SJSA1 (cell line): ENCODE measurements at regions not wholly inside any gene's neighbourhood (a gene's known extent, or its start where the extent isn't known, plus 50 kb on each side); places are given as distances from the start of the nearest gene placed in this dataset.
"Not testable (repeated sequence)": the region's sequence is repeated elsewhere in the genome, so short reads cannot be mapped to it uniquely, and the experiment has no call there.

Experiments used
- DNase-seq, 2 experiments: peaks; one replicate each; pipeline ENCODE4 v3.0.0-alpha.2; 2015 to 2020; ENCODE audit warnings: low spot score in 2 of 2, low read depth in 1 of 2
- H3K27ac ChIP-seq: fragments of 250-450 bp; sonication (Bioruptor Pico); 2 replicates; pipeline ENCODE4 v1.5.1; 2020; ENCODE audit warnings: mild to moderate bottlenecking, moderate library complexity
- H3K27me3 ChIP-seq: fragments of 250-450 bp; sonication (Bioruptor Pico); replicated peaks from 2 replicates; pipeline ENCODE4 v1.5.1; 2020; ENCODE audit warnings: mild to moderate bottlenecking, moderate library complexity
- H3K36me3 ChIP-seq: fragments of 250-450 bp; sonication (Bioruptor Pico); 2 replicates; pipeline ENCODE4 v1.5.1; 2020; ENCODE audit warnings: mild to moderate bottlenecking
- H3K4me1 ChIP-seq: fragments of 250-450 bp; sonication (Bioruptor Pico); replicated peaks from 2 replicates; pipeline ENCODE4 v1.6.1; 2021; ENCODE audit warnings: mild to moderate bottlenecking
- H3K4me3 ChIP-seq: fragments of 250-450 bp; sonication (Bioruptor Pico); 2 replicates; pipeline ENCODE4 v1.5.1; 2020; ENCODE audit warnings: mild to moderate bottlenecking
- H3K9me3 ChIP-seq: fragments of 250-450 bp; sonication (Bioruptor Pico); replicated peaks from 2 replicates; pipeline ENCODE4 v1.5.1; 2020; ENCODE audit warnings: mild to moderate bottlenecking

DNA sequence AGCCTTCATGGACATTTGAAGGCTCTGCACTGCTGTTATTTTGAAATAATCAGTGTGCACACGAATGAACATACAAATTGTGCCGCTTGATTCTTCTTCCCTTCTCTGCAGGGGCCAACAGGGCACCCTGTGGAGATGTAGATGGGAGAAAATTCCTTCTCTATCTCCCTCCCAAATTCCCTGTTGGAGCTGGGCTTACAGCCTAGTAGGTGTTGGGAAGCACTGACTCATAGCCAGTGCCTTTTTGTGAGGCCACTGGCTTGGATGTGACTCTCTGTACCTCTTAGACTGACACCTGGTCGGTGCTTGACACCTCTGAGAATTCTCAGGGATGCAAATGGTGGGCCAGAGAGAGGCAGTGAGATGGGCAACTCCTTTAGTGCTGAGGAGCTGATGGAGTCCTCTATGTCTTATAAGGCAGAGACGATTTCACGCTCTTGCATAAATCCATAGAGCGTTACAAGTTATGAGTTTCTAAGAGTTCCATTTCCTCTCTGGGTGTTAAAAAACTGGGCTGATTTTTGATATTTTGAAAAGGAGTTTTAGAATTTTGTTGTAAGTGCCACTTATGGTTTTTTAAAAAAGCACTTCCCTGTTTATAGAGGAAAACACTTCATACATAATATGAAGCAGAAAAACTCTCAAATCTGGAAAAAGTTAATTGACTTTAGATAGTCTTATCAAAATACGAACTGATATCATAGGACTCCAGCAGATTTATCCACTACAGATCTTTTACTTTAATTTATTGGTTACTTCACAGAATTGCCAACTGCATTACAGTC, 89.8 kb upstream of the MAP3K7 start:
- Histone ChIP-seq H3K4me3 (no peak overlapping the region), H3K36me3 (no peaks in the 10 kb centered on the region), H3K27me3 (no peaks in the 10 kb centered on the region; the same call in 1 of the 2 replicates), H3K4me1 (no peaks in the 10 kb centered on the region), H3K27ac (no peak overlapping the region), H3K9me3 (no peaks in the 10 kb centered on the region)
- DNase-seq, result no peak

DNA sequence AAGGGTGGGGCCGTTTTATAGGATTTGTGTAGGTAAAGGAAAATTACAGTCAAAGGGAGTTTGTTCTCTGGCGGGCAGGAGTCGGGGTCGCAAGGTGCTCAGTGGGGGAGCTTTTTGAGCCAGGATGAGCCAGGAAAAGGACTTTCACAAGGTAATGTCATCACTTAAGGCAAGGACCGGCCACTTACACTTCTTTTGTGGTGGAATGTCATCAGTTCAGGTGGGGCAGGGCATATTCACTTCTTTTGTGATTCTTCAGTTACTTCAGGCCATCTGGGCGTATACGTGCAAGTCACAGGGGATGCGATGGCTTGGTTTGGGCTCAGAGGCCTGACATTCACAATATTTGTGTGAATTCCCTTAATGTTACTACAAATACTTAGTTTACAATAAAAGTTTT, 88.2 kb upstream of the MAP3K7 start:
- not testable (repeated sequence) for H3K27ac ChIP-seq, H3K4me3 ChIP-seq, H3K9me3 ChIP-seq, H3K27me3 ChIP-seq, H3K4me1 ChIP-seq, H3K36me3 ChIP-seq, DNase-seq

DNA sequence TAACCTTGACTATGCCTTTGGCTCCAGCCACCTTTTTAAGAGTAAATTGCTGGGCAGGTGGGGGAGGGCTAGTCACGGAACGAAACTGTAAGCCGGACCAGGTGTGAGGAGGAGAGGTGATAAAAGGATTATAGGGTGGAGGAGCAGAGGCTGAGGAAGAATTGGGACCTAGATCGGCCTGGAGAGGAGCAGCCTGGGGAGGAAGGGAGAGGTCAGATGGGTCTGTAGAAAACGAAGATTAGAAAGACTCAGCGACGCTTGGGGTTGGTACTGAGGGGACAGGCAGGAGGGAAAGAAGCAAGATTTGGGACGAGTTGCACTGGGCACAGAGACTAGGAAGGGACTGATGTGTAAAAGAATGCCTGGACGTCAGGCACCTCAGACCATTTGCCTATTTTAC, 87.2 kb upstream of the MAP3K7 start:
- not testable (repeated sequence) for H3K9me3 ChIP-seq, H3K27me3 ChIP-seq, H3K4me3 ChIP-seq, H3K36me3 ChIP-seq, DNase-seq, H3K27ac ChIP-seq, H3K4me1 ChIP-seq

DNA sequence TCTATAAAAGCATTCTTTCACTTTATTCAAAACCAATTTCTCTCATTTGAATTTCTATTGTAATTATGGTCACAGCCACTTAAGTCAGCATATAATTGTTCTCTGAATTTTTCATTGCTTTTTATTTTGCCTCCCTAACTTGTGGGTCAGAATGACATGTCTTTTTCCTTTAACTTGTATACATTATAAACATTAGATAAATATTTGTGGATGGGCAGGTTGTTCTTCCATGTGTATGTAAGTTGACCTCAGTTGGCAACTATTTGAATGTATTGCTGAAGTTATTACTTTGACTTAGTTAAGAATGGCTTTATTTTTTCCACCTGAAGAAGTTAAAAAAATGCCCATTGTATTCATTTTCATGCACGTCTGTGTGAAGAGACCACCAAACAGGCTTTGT, 83.0 kb upstream of the MAP3K7 start:
- no peak for DNase-seq
- Histone ChIP-seq H3K36me3 (no peaks in the 10 kb centered on the region; the same call in 1 of the 2 replicates), H3K27me3 (no peaks in the 10 kb centered on the region), H3K4me1 (no peaks in the 10 kb centered on the region), H3K27ac (no peak overlapping the region), H3K9me3 (no peaks in the 10 kb centered on the region), H3K4me3 (no peak overlapping the region)

DNA sequence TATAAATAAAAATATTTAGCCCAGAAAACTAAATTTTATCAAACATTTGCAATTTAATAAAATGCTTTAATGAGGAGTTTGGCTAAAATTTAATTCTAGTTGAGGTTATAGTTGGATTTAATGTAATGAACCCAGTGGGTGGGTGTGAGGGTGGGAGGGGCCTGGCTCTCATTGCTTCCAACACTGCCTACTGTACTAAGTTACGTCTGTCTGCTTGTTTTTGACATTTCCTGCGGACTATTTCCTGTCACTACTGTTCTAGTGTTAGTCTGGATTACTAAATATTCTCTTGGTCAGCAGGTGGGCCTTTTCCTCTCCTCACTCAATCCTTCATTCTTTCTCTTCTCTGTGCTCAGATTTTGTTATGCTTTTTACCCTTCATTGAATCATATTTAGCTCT, 82.5 kb upstream of the MAP3K7 start:
- H3K4me3 ChIP-seq, result no peak overlapping the region
- no peak for DNase-seq
- H3K36me3 ChIP-seq, result no peaks in the 10 kb centered on the region; the same call in 1 of the 2 replicates
- H3K4me1 ChIP-seq, result no peaks in the 10 kb centered on the region
- no peaks in the 10 kb centered on the region for H3K27me3 ChIP-seq
- H3K9me3 ChIP-seq, result no peaks in the 10 kb centered on the region
- no peak overlapping the region for H3K27ac ChIP-seq

DNA sequence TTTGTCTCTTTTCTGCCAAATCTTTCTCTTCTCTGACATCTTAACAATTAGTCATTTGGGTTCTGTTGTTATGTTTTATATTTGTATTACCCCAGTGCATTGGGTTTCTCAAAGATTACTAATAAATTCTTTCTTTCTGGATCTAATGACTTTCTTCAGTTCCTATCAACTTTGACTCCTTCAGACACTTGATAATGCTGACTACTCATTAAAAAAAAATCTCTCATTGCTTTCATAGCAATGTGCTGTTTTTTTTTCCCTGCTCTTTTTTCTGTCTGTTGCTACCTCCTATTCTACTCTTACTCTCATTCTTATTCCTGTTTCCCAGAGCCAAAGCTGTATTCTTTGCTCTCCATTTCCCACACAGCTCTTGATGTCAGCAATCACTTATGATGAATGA, 81.3 kb upstream of the MAP3K7 start:
- Histone ChIP-seq H3K9me3 (no peaks in the 10 kb centered on the region), H3K27ac (no peak overlapping the region), H3K27me3 (no peaks in the 10 kb centered on the region), H3K4me3 (no peak overlapping the region), H3K36me3 (no peaks in the 10 kb centered on the region; the same call in 1 of the 2 replicates), H3K4me1 (no peaks in the 10 kb centered on the region)
- DNase-seq, result no peak

DNA sequence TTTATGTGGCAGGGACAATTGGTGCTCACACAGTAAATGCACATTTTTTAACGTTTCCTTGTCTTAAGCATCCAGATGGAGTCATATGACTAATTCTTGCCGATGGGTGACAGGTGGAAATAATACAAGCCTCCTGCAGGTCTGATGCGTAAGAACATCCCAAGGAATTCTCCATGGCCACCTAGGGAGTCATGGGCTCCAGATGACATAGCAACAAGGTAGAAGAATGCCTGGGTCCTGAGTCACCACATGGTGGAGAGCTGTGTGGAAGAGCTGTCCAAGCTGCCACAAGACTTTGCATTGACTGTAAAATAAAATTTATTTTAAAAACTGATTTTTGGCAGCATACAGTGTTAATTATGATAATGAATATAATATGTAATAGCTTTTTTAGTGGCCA, 77.0 kb upstream of the MAP3K7 start:
- H3K27ac ChIP-seq, result no peak overlapping the region
- H3K36me3 ChIP-seq, result no peaks in the 10 kb centered on the region; the same call in 1 of the 2 replicates
- H3K27me3 ChIP-seq, result no peaks in the 10 kb centered on the region
- H3K9me3 ChIP-seq, result no peaks in the 10 kb centered on the region
- no peaks in the 10 kb centered on the region for H3K4me1 ChIP-seq
- DNase-seq, result no peak
- no peak overlapping the region for H3K4me3 ChIP-seq

GRCh38 chr6:90663106-90663505, 76.2 kb upstream of the MAP3K7 start:
- Histone ChIP-seq H3K27ac (no peak overlapping the region), H3K4me1 (no peaks in the 10 kb centered on the region), H3K9me3 (no peaks in the 10 kb centered on the region), H3K27me3 (no peaks in the 10 kb centered on the region), H3K36me3 (no peaks in the 10 kb centered on the region; the same call in 1 of the 2 replicates), H3K4me3 (no peak overlapping the region)
- no peak for DNase-seq

DNA sequence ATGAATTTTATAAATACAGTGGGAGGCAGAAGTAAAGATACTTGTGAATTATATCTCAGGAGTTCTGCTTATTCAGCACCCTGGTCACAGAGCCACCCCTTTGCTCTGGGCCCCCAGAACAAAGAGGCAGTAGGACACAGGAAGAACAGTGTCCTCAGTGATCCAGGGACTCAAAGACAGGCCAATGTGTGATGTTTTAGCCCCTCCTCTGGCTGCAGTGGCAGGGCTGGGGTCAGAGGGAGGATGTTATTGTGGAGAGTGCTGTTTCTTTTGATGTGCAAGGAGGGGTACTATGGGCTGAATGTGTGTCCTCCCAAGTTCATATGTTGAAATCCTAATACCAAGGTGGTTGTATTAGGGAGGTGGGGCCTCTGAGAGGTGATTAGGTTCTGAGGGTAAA, 74.1 kb upstream of the MAP3K7 start:
- no peak overlapping the region for H3K4me3 ChIP-seq
- H3K4me1 ChIP-seq, result no peaks in the 10 kb centered on the region
- no peaks in the 10 kb centered on the region for H3K9me3 ChIP-seq
- H3K27ac ChIP-seq, result no peak overlapping the region
- no peaks in the 10 kb centered on the region; the same call in 1 of the 2 replicates for H3K36me3 ChIP-seq
- no peak for DNase-seq
- H3K27me3 ChIP-seq, result peaks cover 4% of the 10 kb centered on the region; the same call in 1 of the 2 replicates

- Histone ChIP-seq H3K27ac (no peak overlapping the region), H3K4me3 (no peak overlapping the region), H3K27me3 (peaks cover 4% of the 10 kb centered on the region; the same call in 1 of the 2 replicates), H3K9me3 (no peaks in the 10 kb centered on the region), H3K4me1 (no peaks in the 10 kb centered on the region), H3K36me3 (no peaks in the 10 kb centered on the region)
- no peak for DNase-seq
These were observed 71.6 kb upstream of the MAP3K7 start for GRCh38 chr6:90658497-90658896.

DNA sequence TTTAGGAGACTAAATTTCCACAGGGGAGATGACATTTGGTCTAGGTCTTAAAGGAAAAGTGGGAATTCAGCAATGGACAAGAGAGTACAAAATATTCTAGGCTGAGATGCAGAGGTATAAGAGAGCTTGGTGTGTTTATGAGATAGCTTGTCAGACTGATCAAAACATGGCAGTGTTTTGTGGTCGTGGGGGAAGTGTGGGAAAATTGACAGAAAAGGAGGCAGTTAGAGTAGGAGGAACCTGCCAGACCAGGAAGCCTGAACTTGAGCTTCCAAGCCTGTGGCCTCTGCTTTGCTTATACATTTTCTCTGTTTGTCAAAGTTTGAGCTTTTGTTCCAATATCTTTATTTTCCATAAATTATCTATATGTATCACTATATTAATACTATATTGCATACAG, 69.5 kb upstream of the MAP3K7 start:
- Histone ChIP-seq H3K4me1 (no peaks in the 10 kb centered on the region), H3K4me3 (no peak overlapping the region), H3K27me3 (peaks cover 4% of the 10 kb centered on the region; the same call in 1 of the 2 replicates), H3K9me3 (no peaks in the 10 kb centered on the region), H3K27ac (no peak overlapping the region), H3K36me3 (no peaks in the 10 kb centered on the region)
- no peak for DNase-seq

DNA sequence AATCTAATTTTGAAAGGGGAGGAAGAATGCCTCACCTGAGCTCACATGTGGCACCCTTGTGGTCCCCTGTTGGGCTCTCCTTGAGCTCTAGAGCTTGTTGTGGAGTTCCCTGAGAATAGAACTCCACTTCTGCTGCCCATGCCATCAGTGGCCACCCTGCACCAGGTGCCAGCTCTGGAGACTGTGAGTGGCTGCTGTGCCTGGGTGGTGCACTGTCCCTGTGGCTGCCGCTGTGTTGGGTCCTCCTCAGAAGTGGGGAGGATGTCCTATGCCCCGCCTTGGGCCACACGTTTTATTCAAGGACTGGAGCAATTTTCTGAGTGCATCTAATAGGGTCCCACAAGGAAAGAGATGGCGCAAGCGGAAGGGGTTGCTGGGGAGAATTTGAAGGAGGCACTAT, 67.9 kb upstream of the MAP3K7 start:
- Histone ChIP-seq H3K4me1 (no peaks in the 10 kb centered on the region), H3K4me3 (no peak overlapping the region), H3K27ac (no peak overlapping the region), H3K9me3 (no peaks in the 10 kb centered on the region), H3K36me3 (no peaks in the 10 kb centered on the region), H3K27me3 (peaks cover 4% of the 10 kb centered on the region; the same call in 1 of the 2 replicates)
- no peak for DNase-seq

GRCh38 chr6:90654166-90654565, 67.3 kb upstream of the MAP3K7 start:
- H3K9me3 ChIP-seq, result no peaks in the 10 kb centered on the region
- no peak overlapping the region for H3K4me3 ChIP-seq
- no peaks in the 10 kb centered on the region for H3K4me1 ChIP-seq
- H3K27ac ChIP-seq, result no peak overlapping the region
- DNase-seq, result no peak
- H3K27me3 ChIP-seq, result peaks cover 4% of the 10 kb centered on the region; the same call in 1 of the 2 replicates
- H3K36me3 ChIP-seq, result no peaks in the 10 kb centered on the region

DNA sequence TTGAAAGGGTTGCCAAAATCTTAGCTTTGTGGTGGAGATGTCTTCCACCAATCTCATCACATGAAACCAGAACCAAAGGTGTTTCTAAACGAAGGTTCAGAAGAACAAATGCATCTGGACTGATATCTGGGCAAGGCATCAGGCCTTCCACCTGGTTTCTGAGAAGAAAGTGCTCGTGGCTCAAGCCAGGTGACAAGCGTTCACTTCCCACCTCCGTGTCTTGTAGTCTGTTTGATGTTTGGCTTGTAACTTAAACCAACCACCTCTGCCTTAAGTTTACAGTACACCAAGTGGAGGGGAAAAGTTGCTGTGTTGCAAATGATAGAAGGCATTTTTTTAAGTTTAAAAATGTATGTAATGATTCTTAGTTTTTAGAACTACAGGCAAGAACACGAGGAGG, 66.9 kb upstream of the MAP3K7 start:
- Histone ChIP-seq H3K36me3 (no peaks in the 10 kb centered on the region), H3K4me1 (no peaks in the 10 kb centered on the region), H3K9me3 (no peaks in the 10 kb centered on the region), H3K27me3 (peaks cover 4% of the 10 kb centered on the region; the same call in 1 of the 2 replicates), H3K4me3 (no peak overlapping the region), H3K27ac (no peak overlapping the region)
- DNase-seq, result no peak
